SK-N-DZ (cell line): ENCODE measurements at regions not wholly inside any gene's neighbourhood (a gene's known extent, or its start where the extent isn't known, plus 50 kb on each side); places are given as distances from the start of the nearest gene placed in this dataset.
A peak's percentile ranks its signal among the peaks of the same experiment; 100 is the strongest.
"Not testable (repeated sequence)": the region's sequence is repeated elsewhere in the genome, so short reads cannot be mapped to it uniquely, and the experiment has no call there.

ENCODE experiments used
- DNase-seq: peaks from one replicate; pipeline ENCODE4 v3.0.0-alpha.2; 2015; ENCODE audit warnings: low spot score

GRCh38 chr1:105556266-105556665, 1500.2 kb upstream of the PRMT6 start:
- no peak for DNase-seq

GRCh38 chr1:105558023-105558422, 1498.5 kb upstream of the PRMT6 start:
- no peak for DNase-seq

GRCh38 chr1:105565006-105565405, 1491.5 kb upstream of the PRMT6 start:
- DNase-seq: no peak

- DNase-seq: no peak
Measured at GRCh38 chr1:105585791-105586190, 1470.7 kb upstream of the PRMT6 start.

GRCh38 chr1:105591681-105592080, 1464.8 kb upstream of the PRMT6 start:
- no peak for DNase-seq

GRCh38 chr1:105608713-105609112, 1447.8 kb upstream of the PRMT6 start:
- peak; percentile 7 for DNase-seq

- DNase-seq: no peak
Measured at GRCh38 chr1:105626276-105626987, 1430.0 kb upstream of the PRMT6 start.

- DNase-seq: not testable (repeated sequence)
Measured at GRCh38 chr1:105631153-105631744, 1425.2 kb upstream of the PRMT6 start.

- DNase-seq: peak; percentile 94
Measured at GRCh38 chr1:105632342-105633196, 1423.9 kb upstream of the PRMT6 start.

GRCh38 chr1:105636052-105636451, 1420.4 kb upstream of the PRMT6 start:
- no peak for DNase-seq

- no peak for DNase-seq
Measured at GRCh38 chr1:105641407-105641806, 1415.1 kb upstream of the PRMT6 start.

- DNase-seq: no peak
Measured at GRCh38 chr1:105652109-105652508, 1404.4 kb upstream of the PRMT6 start.

- no peak for DNase-seq
Measured at GRCh38 chr1:105655032-105655431, 1401.4 kb upstream of the PRMT6 start.

- no peak for DNase-seq
Measured at GRCh38 chr1:105664495-105664894, 1392.0 kb upstream of the PRMT6 start.

- DNase-seq: no peak
Measured at GRCh38 chr1:105678334-105678733, 1378.1 kb upstream of the PRMT6 start.

GRCh38 chr1:105684714-105685113, 1371.8 kb upstream of the PRMT6 start:
- no peak for DNase-seq

GRCh38 chr1:105686026-105686425, 1370.4 kb upstream of the PRMT6 start:
- no peak for DNase-seq

- DNase-seq: no peak
Measured at GRCh38 chr1:105686874-105687690, 1369.4 kb upstream of the PRMT6 start.

- no peak for DNase-seq
Measured at GRCh38 chr1:105700723-105701122, 1355.8 kb upstream of the PRMT6 start.

GRCh38 chr1:105724286-105724685, 1332.2 kb upstream of the PRMT6 start:
- no peak for DNase-seq

- no peak for DNase-seq
Measured at GRCh38 chr1:105730701-105731100, 1325.8 kb upstream of the PRMT6 start.

- no peak for DNase-seq
Measured at GRCh38 chr1:105736349-105736748, 1320.1 kb upstream of the PRMT6 start.
